ENCODE measurements at regions not wholly inside any gene's neighbourhood (a gene's known extent, or its start where the extent isn't known, plus 50 kb on each side); places are given as distances from the start of the nearest gene placed in this dataset.
A peak's percentile ranks its signal among the peaks of the same experiment; 100 is the strongest.
"Not testable (repeated sequence)": the region's sequence is repeated elsewhere in the genome, so short reads cannot be mapped to it uniquely, and the experiment has no call there.

GRCh38 chr3:75129101-75129500 lies 514.6 kb upstream of the CNTN3 start:
- DNase-seq, result no peak

- DNase-seq, result no peak
Observed at GRCh38 chr3:75136100-75136897, 521.8 kb upstream of the CNTN3 start.

GRCh38 chr3:75138345-75138744 lies 523.9 kb upstream of the CNTN3 start:
- no peak for DNase-seq

- no peak for DNase-seq
Observed at GRCh38 chr3:75140904-75141615, 523.1 kb upstream of the FRG2C start.

- no peak for DNase-seq
Observed at GRCh38 chr3:75144406-75144805, 519.7 kb upstream of the FRG2C start.

GRCh38 chr3:75171630-75172230 lies 492.4 kb upstream of the FRG2C start:
- DNase-seq, result no peak

- no peak for DNase-seq
Observed at GRCh38 chr3:75176937-75177336, 487.2 kb upstream of the FRG2C start.

- DNase-seq, result no peak
Observed at GRCh38 chr3:75180235-75180944, 483.7 kb upstream of the FRG2C start.

GRCh38 chr3:75180945-75181298 lies 483.2 kb upstream of the FRG2C start:
- DNase-seq, result no peak

- no peak for DNase-seq
Observed at GRCh38 chr3:75188962-75189361, 475.2 kb upstream of the FRG2C start.

GRCh38 chr3:75192146-75192616 lies 471.9 kb upstream of the FRG2C start:
- DNase-seq, result peak; percentile 27 to 42

GRCh38 chr3:75193797-75194196 lies 470.3 kb upstream of the FRG2C start:
- DNase-seq, result no peak

GRCh38 chr3:75214332-75214731 lies 449.8 kb upstream of the FRG2C start:
- DNase-seq, result not testable (repeated sequence)

GRCh38 chr3:75218577-75218976 lies 445.6 kb upstream of the FRG2C start:
- DNase-seq, result no peak

GRCh38 chr3:75220932-75221331 lies 443.2 kb upstream of the FRG2C start:
- DNase-seq, result no peak

- no peak for DNase-seq
Observed at GRCh38 chr3:75224412-75224811, 439.7 kb upstream of the FRG2C start.

GRCh38 chr3:75232216-75232615 lies 431.9 kb upstream of the FRG2C start:
- no peak for DNase-seq

- DNase-seq, result no peak
Observed at GRCh38 chr3:75235631-75236030, 428.5 kb upstream of the FRG2C start.

GRCh38 chr3:75237053-75237452 lies 427.1 kb upstream of the FRG2C start:
- no peak for DNase-seq

GRCh38 chr3:75237477-75237876 lies 426.7 kb upstream of the FRG2C start:
- DNase-seq, result no peak

- DNase-seq, result not testable (repeated sequence)
Observed at GRCh38 chr3:75241226-75241962, 422.7 kb upstream of the FRG2C start.

- no peak for DNase-seq
Observed at GRCh38 chr3:75242012-75242735, 422.0 kb upstream of the FRG2C start.
